ENCODE measurements at regions not wholly inside any gene's neighbourhood (a gene's known extent, or its start where the extent isn't known, plus 50 kb on each side); places are given as distances from the start of the nearest gene placed in this dataset.

- TF ChIP-seq CTCF (IDR thresholded peaks at IDR 0.05) (no peak), POLR2A (IDR thresholded peaks at IDR 0.05) (no peak)
These were observed 375.4 kb downstream of the DDX10 start for GRCh38 chr11:109040303-109040702.

Measured in right lobe of liver (tissue), 4 donors.